Gastrocnemius medialis (tissue), 4 donors: ENCODE measurements at regions not wholly inside any gene's neighbourhood (a gene's known extent, or its start where the extent isn't known, plus 50 kb on each side); places are given as distances from the start of the nearest gene placed in this dataset.
"Not testable (repeated sequence)": the region's sequence is repeated elsewhere in the genome, so short reads cannot be mapped to it uniquely, and the experiment has no call there.

ENCODE experiments used
- ATAC-seq, 2 donors: fragments of 150-250 bp; one replicate each; pipeline ENCODE4 v1.9.1; 2016
- DNase-seq, 2 donors: peaks; one replicate each; pipeline ENCODE4 v3.0.0-alpha.2; 2019
- H3K27ac ChIP-seq, 4 donors: fragments of 200-600 bp; sonication (generic); 1 replicate in 1 of 4; 2 replicates in 3 of 4; pipeline ENCODE4 v1.5.1; 2016 to 2018; ENCODE audit warnings: mild to moderate bottlenecking in 2 of 4, moderate library complexity in 1 of 4
- H3K27me3 ChIP-seq, 3 donors: fragments of 200-600 bp; sonication (generic) in 2 of 3; 1 replicate in 1 of 3; 2 replicates in 2 of 3; pipeline versions ENCODE4 v1.5.1 to v1.6.0; 2016 to 2019; ENCODE audit warnings: mild to moderate bottlenecking in 1 of 3, moderate library complexity in 1 of 3
- H3K36me3 ChIP-seq, 2 donors: fragments of 200-600 bp; sonication (generic) in 1 of 2; one replicate each; pipeline ENCODE4 v1.5.1; 2017 to 2018
- H3K4me1 ChIP-seq, 2 donors: fragments of 200-600 bp; sonication (generic) in 1 of 2; one replicate each; pipeline ENCODE4 v1.5.1; 2016 to 2017; ENCODE audit warnings: mild to moderate bottlenecking in 2 of 2
- H3K4me3 ChIP-seq, 4 donors: fragments of 200-600 bp; sonication (generic) in 3 of 4; 1 replicate in 1 of 4; 2 replicates in 3 of 4; pipeline ENCODE4 v1.5.1; 2016 to 2019; ENCODE audit warnings: mild to moderate bottlenecking in 2 of 4
- H3K9me3 ChIP-seq, 3 donors: fragments of 200-600 bp; sonication (generic) in 2 of 3; 1 replicate in 1 of 3; 2 replicates in 2 of 3; pipeline ENCODE4 v1.5.1; 2016 to 2019
- POLR2A ChIP-seq, 2 donors: fragments of 450-650 bp; IDR thresholded peaks; one replicate each; pipeline ENCODE4 v1.6.1; 2017; ENCODE audit warnings: antibody characterized with exemption in 2 of 2, mild to moderate bottlenecking in 2 of 2, moderate library complexity in 2 of 2
- in situ Hi-C, 4 donors: fragments of 200-750 bp; cut with MboI; loops; one replicate each; pipeline versions ENCODE4 v1.15.0 to v1.8.0; 2017; ENCODE audit warnings: low sequenced_read_pairs in 4 of 4
- intact Hi-C: fragments of 100-400 bp; cut with DNase I; formaldehyde crosslinking; loops from one replicate; pipeline ENCODE4 v1.15.1; 2023; ENCODE audit warnings: low total_unique reads
- TF ChIP-seq, protein P1 (sequence below), 5 experiments: fragments of 450-650 bp in 3 of 5; fragments of 200-600 bp in 2 of 5; sonication (generic) in 2 of 5; IDR thresholded peaks in 4 of 5; conservative IDR thresholded peaks in 1 of 5; 1 replicate in 4 of 5; 2 replicates in 1 of 5; pipeline ENCODE4 v1.5.1; 2016 to 2019; ENCODE audit warnings: antibody characterized with exemption in 5 of 5, mild to moderate bottlenecking in 3 of 5, moderate library complexity in 3 of 5

- peaks cover 0 to 12% of the 10 kb centered on the region in 2 donors for H3K4me1 ChIP-seq
- TF ChIP-seq, protein P1, sequence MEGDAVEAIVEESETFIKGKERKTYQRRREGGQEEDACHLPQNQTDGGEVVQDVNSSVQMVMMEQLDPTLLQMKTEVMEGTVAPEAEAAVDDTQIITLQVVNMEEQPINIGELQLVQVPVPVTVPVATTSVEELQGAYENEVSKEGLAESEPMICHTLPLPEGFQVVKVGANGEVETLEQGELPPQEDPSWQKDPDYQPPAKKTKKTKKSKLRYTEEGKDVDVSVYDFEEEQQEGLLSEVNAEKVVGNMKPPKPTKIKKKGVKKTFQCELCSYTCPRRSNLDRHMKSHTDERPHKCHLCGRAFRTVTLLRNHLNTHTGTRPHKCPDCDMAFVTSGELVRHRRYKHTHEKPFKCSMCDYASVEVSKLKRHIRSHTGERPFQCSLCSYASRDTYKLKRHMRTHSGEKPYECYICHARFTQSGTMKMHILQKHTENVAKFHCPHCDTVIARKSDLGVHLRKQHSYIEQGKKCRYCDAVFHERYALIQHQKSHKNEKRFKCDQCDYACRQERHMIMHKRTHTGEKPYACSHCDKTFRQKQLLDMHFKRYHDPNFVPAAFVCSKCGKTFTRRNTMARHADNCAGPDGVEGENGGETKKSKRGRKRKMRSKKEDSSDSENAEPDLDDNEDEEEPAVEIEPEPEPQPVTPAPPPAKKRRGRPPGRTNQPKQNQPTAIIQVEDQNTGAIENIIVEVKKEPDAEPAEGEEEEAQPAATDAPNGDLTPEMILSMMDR (IDR thresholded peaks at IDR 0.05 in 4 of 5, conservative IDR thresholded peaks at IDR 0.05 in 1 of 5) = no peak
- TF ChIP-seq POLR2A (IDR thresholded peaks at IDR 0.05) = no peak
- DNase-seq = no peak
- intact Hi-C loops = no loop called here
- H3K4me3 ChIP-seq = no peak overlapping the region
- no peak overlapping the region for H3K27ac ChIP-seq
- in situ Hi-C loops = no loop called here
- H3K27me3 ChIP-seq = no peaks in the 10 kb centered on the region
- H3K9me3 ChIP-seq = no peaks in the 10 kb centered on the region
- no peaks in the 10 kb centered on the region for H3K36me3 ChIP-seq
- no peak for ATAC-seq
Observed at GRCh38 chr11:112538534-112539280, 278.0 kb upstream of the PLET1 start.

DNA sequence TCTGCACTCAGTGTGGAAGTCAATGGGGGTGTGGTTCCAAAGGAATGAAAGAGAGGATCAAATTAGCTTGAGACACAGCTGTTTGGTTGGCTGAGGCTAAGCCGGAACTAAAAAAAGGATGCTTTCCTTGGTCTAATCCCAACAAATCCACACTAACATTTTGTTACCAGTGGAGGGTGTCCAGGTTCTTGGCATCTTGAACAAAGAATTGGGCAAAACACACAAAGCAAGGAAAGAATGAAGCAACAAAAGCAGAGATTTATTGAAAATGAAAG is 278.6 kb upstream of the PLET1 start:
- H3K36me3 ChIP-seq, H3K27ac ChIP-seq, H3K27me3 ChIP-seq, in situ Hi-C loops, intact Hi-C loops, H3K4me3 ChIP-seq, H3K9me3 ChIP-seq, DNase-seq: not testable (repeated sequence)
- peak in 1 of 2 donors; percentile 41 for ATAC-seq
- H3K4me1 ChIP-seq = peaks cover 0 to 12% of the 10 kb centered on the region in 2 donors

DNA sequence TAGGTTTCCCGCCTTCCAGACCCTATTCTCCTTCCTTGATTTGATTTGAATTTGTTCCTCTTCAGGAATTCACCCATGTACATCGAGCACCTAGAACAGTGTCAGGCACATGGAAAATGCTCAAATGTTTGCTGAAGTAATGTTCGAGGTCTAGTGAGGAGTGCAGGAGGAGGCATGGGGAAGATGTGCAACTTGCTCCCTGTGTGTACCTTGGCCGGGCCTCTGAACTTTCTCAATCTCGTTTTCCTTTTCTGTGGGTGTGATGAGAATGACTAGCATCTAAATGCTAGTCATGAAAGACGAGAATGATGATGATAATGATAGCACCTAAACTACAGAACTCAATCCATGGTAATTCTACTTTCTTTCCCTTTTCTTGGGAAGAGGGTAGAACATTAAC is 279.1 kb upstream of the PLET1 start:
- Histone ChIP-seq H3K4me3 (no peak overlapping the region), H3K4me1 (peaks cover 0 to 12% of the 10 kb centered on the region in 2 donors), H3K9me3 (no peaks in the 10 kb centered on the region), H3K36me3 (no peaks in the 10 kb centered on the region), H3K27me3 (no peaks in the 10 kb centered on the region), H3K27ac (no peak overlapping the region)
- in situ Hi-C loops = no loop called here
- TF ChIP-seq, protein P1 (IDR thresholded peaks at IDR 0.05 in 4 of 5, conservative IDR thresholded peaks at IDR 0.05 in 1 of 5) = no peak
- TF ChIP-seq POLR2A (IDR thresholded peaks at IDR 0.05) = no peak
- no peak for DNase-seq
- no peak for ATAC-seq
- intact Hi-C loops = no loop called here

DNA sequence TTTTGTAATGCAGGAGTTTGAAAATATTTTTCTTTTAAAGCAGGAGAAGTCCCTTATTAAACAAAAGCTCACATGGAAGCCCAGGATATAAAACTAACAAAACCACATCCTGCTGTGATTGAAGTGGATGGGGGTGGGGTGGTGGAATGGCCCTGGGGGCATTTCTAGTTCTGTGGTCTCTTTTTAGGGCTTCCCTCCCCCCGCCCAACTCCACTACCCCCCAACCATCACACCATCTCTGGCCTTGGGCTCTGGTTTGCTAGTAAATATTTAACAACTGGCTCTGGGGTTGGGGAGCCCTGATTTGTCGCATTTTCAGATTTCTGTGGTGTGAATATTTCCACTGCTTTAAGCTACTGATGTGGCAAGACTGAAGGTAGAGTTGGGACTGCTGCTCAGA is 279.6 kb upstream of the PLET1 start:
- Histone ChIP-seq H3K27ac (no peak overlapping the region), H3K4me3 (no peak overlapping the region), H3K36me3 (no peaks in the 10 kb centered on the region), H3K4me1 (peaks cover 0 to 12% of the 10 kb centered on the region in 2 donors), H3K27me3 (no peaks in the 10 kb centered on the region), H3K9me3 (no peaks in the 10 kb centered on the region)
- DNase-seq (no peak), ATAC-seq (no peak)
- in situ Hi-C loops = no loop called here
- TF ChIP-seq, protein P1 (IDR thresholded peaks at IDR 0.05 in 4 of 5, conservative IDR thresholded peaks at IDR 0.05 in 1 of 5) = no peak
- TF ChIP-seq POLR2A (IDR thresholded peaks at IDR 0.05) = no peak
- intact Hi-C loops = no loop called here

DNA sequence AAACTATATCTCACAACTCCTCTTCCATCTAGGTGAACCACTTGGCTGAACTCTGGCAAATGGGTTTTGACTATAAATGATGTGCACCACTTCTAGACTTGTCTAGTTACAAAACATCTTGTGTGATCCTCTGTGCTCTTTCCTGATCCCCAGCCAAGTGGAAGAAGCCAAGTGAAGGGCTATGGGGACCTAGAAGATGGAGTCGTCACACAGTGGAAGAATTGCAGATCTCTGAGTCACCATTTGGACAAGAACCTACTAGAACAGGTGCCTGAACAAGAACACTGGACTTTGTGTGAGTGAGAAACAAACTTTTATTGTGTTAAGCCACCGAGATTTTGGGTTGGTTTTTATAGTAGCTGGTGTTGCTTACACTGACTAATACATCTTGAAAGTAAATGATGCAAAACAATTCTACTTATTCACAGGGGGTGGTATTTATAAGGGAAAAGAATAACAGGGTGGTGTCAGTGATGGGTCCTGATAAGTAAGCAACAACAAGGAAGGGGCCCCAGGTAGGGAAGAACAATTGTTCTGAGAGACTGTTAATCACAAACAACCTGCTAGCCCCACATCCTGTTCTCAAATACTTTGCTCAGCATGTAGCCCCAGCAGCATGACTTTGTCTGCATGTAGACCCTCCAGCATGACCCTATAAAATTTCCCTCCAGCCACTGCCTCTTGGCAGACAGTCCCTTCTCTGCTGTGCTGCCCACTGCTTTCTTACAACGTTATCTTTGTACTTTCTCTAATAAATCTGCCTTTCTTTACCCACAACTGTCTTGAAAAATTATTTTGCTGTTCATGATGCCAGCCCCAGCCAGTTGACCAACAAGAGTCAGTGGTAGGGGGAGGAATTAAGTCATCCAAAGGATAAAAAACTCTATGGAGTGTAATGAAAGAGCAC is 280.7 kb upstream of the PLET1 start:
- peak in 1 of 2 donors; percentile 35 for DNase-seq
- Histone ChIP-seq H3K27ac (no peak overlapping the region), H3K27me3 (no peaks in the 10 kb centered on the region), H3K36me3 (no peaks in the 10 kb centered on the region), H3K4me3 (no peak overlapping the region), H3K4me1 (peaks cover 0 to 12% of the 10 kb centered on the region in 2 donors), H3K9me3 (no peaks in the 10 kb centered on the region)
- intact Hi-C loops (no loop called here), in situ Hi-C loops (no loop called here)
- no peak for TF ChIP-seq POLR2A (IDR thresholded peaks at IDR 0.05)
- TF ChIP-seq, protein P1 (IDR thresholded peaks at IDR 0.05 in 4 of 5, conservative IDR thresholded peaks at IDR 0.05 in 1 of 5) = no peak
- peak; percentile 53 to 85 for ATAC-seq
